ENCODE measurements at regions not wholly inside any gene's neighbourhood (a gene's known extent, or its start where the extent isn't known, plus 50 kb on each side); places are given as distances from the start of the nearest gene placed in this dataset.

- no peak for TF ChIP-seq EZH2 (IDR thresholded peaks at IDR 0.05; ENCODE audit: borderline replicate concordance, low read length)
- TF ChIP-seq CTCF (IDR thresholded peaks at IDR 0.05; ENCODE audit: low read length): no peak
These were observed 182.8 kb upstream of the MBL2 start for GRCh38 chr10:52955337-52955736.

Data from OCI-LY1 (cell line).